Neutrophil (primary cell): ENCODE measurements at regions not wholly inside any gene's neighbourhood (a gene's known extent, or its start where the extent isn't known, plus 50 kb on each side); places are given as distances from the start of the nearest gene placed in this dataset.

ENCODE experiments used
- H3K27ac ChIP-seq: fragments of 200-600 bp; sonication (generic); 2 replicates; pipeline ENCODE4 v1.5.1; 2016; ENCODE audit warnings: mild to moderate bottlenecking, moderate library complexity
- H3K27me3 ChIP-seq: fragments of 200-600 bp; sonication (generic); 2 replicates; pipeline ENCODE4 v1.6.0; 2016; ENCODE audit warnings: mild to moderate bottlenecking
- H3K36me3 ChIP-seq: fragments of 200-600 bp; sonication (generic); 2 replicates; pipeline ENCODE4 v1.5.1; 2017
- H3K4me1 ChIP-seq, 2 experiments: fragments of 200-600 bp in 1 of 2; sonication (generic) in 1 of 2; 1 replicate in 1 of 2; 2 replicates in 1 of 2; pipeline versions ENCODE4 v1.5.1 to v1.6.1; 2013 to 2016; ENCODE audit warnings: low read depth in 1 of 2, low read length in 1 of 2, mild to moderate bottlenecking in 1 of 2, moderate library complexity in 1 of 2; ENCODE audit not compliant: control insufficient read depth in 1 of 2, insufficient read depth in 1 of 2
- H3K4me3 ChIP-seq, 2 experiments: fragments of 200-600 bp in 1 of 2; sonication (generic) in 1 of 2; 1 replicate in 1 of 2; 2 replicates in 1 of 2; pipeline ENCODE4 v1.5.1; 2013 to 2016; ENCODE audit warnings: low read depth in 1 of 2, low read length in 1 of 2, mild to moderate bottlenecking in 1 of 2, moderate library complexity in 1 of 2
- H3K9me3 ChIP-seq: fragments of 200-600 bp; sonication (generic); 2 replicates; pipeline ENCODE4 v1.5.1; 2016
- CTCF ChIP-seq: fragments of 200-600 bp; sonication (generic); IDR thresholded peaks from 2 replicates; pipeline ENCODE4 v1.5.1; 2016; ENCODE audit warnings: antibody characterized with exemption

GRCh38 chrX:4059893-4060292, 346.4 kb upstream of the PRKX start:
- TF ChIP-seq CTCF, result no peak
- H3K4me3 ChIP-seq, result no peak overlapping the region
- no peak overlapping the region for H3K27ac ChIP-seq
- H3K27me3 ChIP-seq, result no peaks in the 10 kb centered on the region
- H3K9me3 ChIP-seq, result no peaks in the 10 kb centered on the region
- no peaks in the 10 kb centered on the region for H3K36me3 ChIP-seq
- no peaks in the 10 kb centered on the region for H3K4me1 ChIP-seq

- Histone ChIP-seq H3K9me3 (no peaks in the 10 kb centered on the region), H3K4me3 (no peak overlapping the region), H3K27me3 (no peaks in the 10 kb centered on the region), H3K4me1 (no peaks in the 10 kb centered on the region), H3K36me3 (no peaks in the 10 kb centered on the region), H3K27ac (no peak overlapping the region)
- no peak for TF ChIP-seq CTCF
These were observed 330.5 kb upstream of the PRKX start for GRCh38 chrX:4043951-4044350.

- no peaks in the 10 kb centered on the region for H3K4me1 ChIP-seq
- H3K4me3 ChIP-seq, result no peak overlapping the region
- no peaks in the 10 kb centered on the region for H3K36me3 ChIP-seq
- no peaks in the 10 kb centered on the region for H3K9me3 ChIP-seq
- TF ChIP-seq CTCF, result no peak
- no peak overlapping the region for H3K27ac ChIP-seq
- H3K27me3 ChIP-seq, result no peaks in the 10 kb centered on the region
These were observed 322.4 kb upstream of the PRKX start for GRCh38 chrX:4035874-4036273.

GRCh38 chrX:4028151-4028550, 314.7 kb upstream of the PRKX start:
- Histone ChIP-seq H3K27me3 (no peaks in the 10 kb centered on the region), H3K4me3 (no peak overlapping the region), H3K4me1 (no peaks in the 10 kb centered on the region), H3K36me3 (no peaks in the 10 kb centered on the region), H3K9me3 (no peaks in the 10 kb centered on the region), H3K27ac (no peak overlapping the region)
- no peak for TF ChIP-seq CTCF

- Histone ChIP-seq H3K36me3 (no peaks in the 10 kb centered on the region), H3K27me3 (no peaks in the 10 kb centered on the region), H3K4me1 (no peaks in the 10 kb centered on the region), H3K4me3 (no peak overlapping the region), H3K27ac (no peak overlapping the region), H3K9me3 (no peaks in the 10 kb centered on the region)
- TF ChIP-seq CTCF, result no peak
These were observed 291.8 kb upstream of the PRKX start for GRCh38 chrX:4005281-4005680.

GRCh38 chrX:4004822-4005221, 291.4 kb upstream of the PRKX start:
- Histone ChIP-seq H3K36me3 (no peaks in the 10 kb centered on the region), H3K9me3 (no peaks in the 10 kb centered on the region), H3K4me1 (no peaks in the 10 kb centered on the region), H3K27ac (no peak overlapping the region), H3K4me3 (no peak overlapping the region), H3K27me3 (no peaks in the 10 kb centered on the region)
- TF ChIP-seq CTCF, result no peak
